T-cell (primary cell): ENCODE measurements at regions not wholly inside any gene's neighbourhood (a gene's known extent, or its start where the extent isn't known, plus 50 kb on each side); places are given as distances from the start of the nearest gene placed in this dataset.
"Not testable (repeated sequence)": the region's sequence is repeated elsewhere in the genome, so short reads cannot be mapped to it uniquely, and the experiment has no call there.

ENCODE experiments used
- ATAC-seq, 4 experiments: fragments of 200-7000 bp in 3 of 4; fragments of 150-1000 bp in 1 of 4; cut with Tn5 transposase; replicated peaks in 1 of 4; 1 replicate in 3 of 4; 2 replicates in 1 of 4; pipeline ENCODE4 v1.10.0; 2021; ENCODE audit warnings: moderate library complexity in 3 of 4, mild to moderate bottlenecking in 2 of 4, moderate number of reproducible peaks in 1 of 4
- CTCF ChIA-PET, 2 donors: fragments of 300-600 bp; sonication (Branson Sonifier 250); formaldehyde crosslinking; loops; one replicate each; lab custom pipeline; 2022; ENCODE audit warnings: antibody characterized with exemption in 2 of 2; lab: Charles Lee
- POLR2A ChIA-PET, 2 donors: fragments of 300-600 bp; sonication (Branson Sonifier 250); formaldehyde crosslinking; loops; one replicate each; lab custom pipeline; 2022; ENCODE audit warnings: antibody characterized with exemption in 2 of 2; lab: Charles Lee
- DNase-seq, 35 experiments: peaks; one replicate each; pipeline versions ENCODE4 v3.0.0 to v3.0.0-alpha.2; 2013 to 2023
- H3K27ac ChIP-seq: one replicate; pipeline ENCODE4 v1.5.1; 2013; ENCODE audit warnings: low read length
- H3K27me3 ChIP-seq, 2 experiments: replicated peaks in 1 of 2; 1 replicate in 1 of 2; 2 replicates in 1 of 2; pipeline versions ENCODE4 v1.6.1 to v1.7.0; 2013; ENCODE audit warnings: low read length in 1 of 2, mixed read lengths in 1 of 2; ENCODE audit not compliant: control insufficient read depth in 2 of 2, insufficient read depth in 2 of 2; ENCODE audit errors: extremely low read depth in 1 of 2
- H3K36me3 ChIP-seq, 2 donors: 1 replicate in 1 of 2; 2 replicates in 1 of 2; pipeline versions ENCODE4 v1.6.1 to v1.7.0; 2013; ENCODE audit warnings: low read length in 1 of 2; ENCODE audit not compliant: control insufficient read depth in 2 of 2, insufficient read depth in 1 of 2; ENCODE audit errors: extremely low read depth in 1 of 2
- H3K4me1 ChIP-seq, 2 experiments: 1 replicate in 1 of 2; 2 replicates in 1 of 2; pipeline versions ENCODE4 v1.6.1 to v1.7.0; 2013; ENCODE audit warnings: low read length in 2 of 2, mixed read lengths in 1 of 2; ENCODE audit not compliant: insufficient read depth in 2 of 2, control insufficient read depth in 1 of 2; ENCODE audit errors: extremely low read depth in 1 of 2
- H3K4me3 ChIP-seq, 2 donors: 1 replicate in 1 of 2; 2 replicates in 1 of 2; pipeline versions ENCODE4 v1.5.1 to v1.7.0; 2013; ENCODE audit warnings: mild to moderate bottlenecking in 2 of 2, low read length in 1 of 2, moderate library complexity in 1 of 2; ENCODE audit not compliant: control insufficient read depth in 1 of 2; ENCODE audit errors: extremely low read depth in 1 of 2
- H3K9me3 ChIP-seq: 2 replicates; pipeline ENCODE4 v1.7.0; 2013
- H3K27ac Mint-ChIP-seq, 2 donors: one replicate each; pipeline ENCODE4 v1.8.0; 2020 to 2021; ENCODE audit warnings: mild to moderate bottlenecking in 2 of 2, mixed read lengths in 2 of 2
- H3K27me3 Mint-ChIP-seq, 2 donors: one replicate each; pipeline ENCODE4 v1.8.0; 2021 to 2022; ENCODE audit warnings: mixed read lengths in 2 of 2
- H3K36me3 Mint-ChIP-seq: one replicate; pipeline ENCODE4 v1.8.0; 2021; ENCODE audit warnings: mixed read lengths
- H3K4me1 Mint-ChIP-seq, 3 donors: one replicate each; pipeline ENCODE4 v1.8.0; 2020 to 2022; ENCODE audit warnings: mixed read lengths in 3 of 3, mild to moderate bottlenecking in 1 of 3
- H3K4me3 Mint-ChIP-seq, 3 donors: one replicate each; pipeline ENCODE4 v1.8.0; 2020 to 2022; ENCODE audit warnings: mild to moderate bottlenecking in 3 of 3, mixed read lengths in 3 of 3, moderate library complexity in 3 of 3
- H3K9me3 Mint-ChIP-seq, 3 donors: one replicate each; pipeline ENCODE4 v1.8.0; 2020 to 2022; ENCODE audit warnings: mixed read lengths in 3 of 3
- WGBS: methylation state at CpG from one replicate; pipeline ENCODE4 v1.1.5; 2013; ENCODE audit warnings: missing lambda C conversion rate; ENCODE audit not compliant: insufficient coverage; 5-methylcytosine and 5-hydroxymethylcytosine counted together

GRCh38 chr22:25334162-25334490 is 114.7 kb downstream of the CRYBB2 start:
- ChIA-PET CTCF (no interaction called here), POLR2A (no interaction called here)
- Mint-ChIP-seq H3K9me3 (peaks cover 6 to 32% (median 17%) of the 10 kb centered on the region in 3 donors), H3K4me1 (no peaks in the 10 kb centered on the region), H3K27ac (no peak overlapping the region), H3K36me3 (no peaks in the 10 kb centered on the region), H3K4me3 (no peak overlapping the region), H3K27me3 (peaks cover 0 to 7% of the 10 kb centered on the region in 2 donors)
- Histone ChIP-seq H3K27me3 (peaks cover 0 to 4% of the 10 kb centered on the region in 2 experiments), H3K9me3 (no peaks in the 10 kb centered on the region), H3K36me3 (no peaks in the 10 kb centered on the region), H3K27ac (no peak overlapping the region), H3K4me1 (no peaks in the 10 kb centered on the region), H3K4me3 (no peak overlapping the region)
- ATAC-seq (peak in 1 of 4 experiments; percentile 33), DNase-seq (peak in 16 of 35 experiments; percentile 4 to 51 (median 12))
- whole genome bisulfite sequencing: 43% methylated on average over 6 of the region's 10 CpGs

- H3K27me3 Mint-ChIP-seq, H3K4me3 ChIP-seq, H3K4me3 Mint-ChIP-seq, H3K9me3 ChIP-seq, DNase-seq, H3K4me1 Mint-ChIP-seq, ATAC-seq, H3K4me1 ChIP-seq, H3K36me3 Mint-ChIP-seq, POLR2A ChIA-PET, H3K27me3 ChIP-seq, H3K27ac ChIP-seq, H3K27ac Mint-ChIP-seq, CTCF ChIA-PET, H3K36me3 ChIP-seq: not testable (repeated sequence)
- WGBS: 85% methylated on average over 14 of the region's 17 CpGs
- peaks cover 6 to 35% (median 20%) of the 10 kb centered on the region in 3 donors for H3K9me3 Mint-ChIP-seq
Observed at GRCh38 chr22:25334631-25335030, 115.2 kb downstream of the CRYBB2 start.

- peaks cover 6 to 38% (median 24%) of the 10 kb centered on the region in 3 donors for H3K9me3 Mint-ChIP-seq
- H3K27me3 ChIP-seq, H3K36me3 ChIP-seq, H3K27ac ChIP-seq, H3K4me1 Mint-ChIP-seq, ATAC-seq, H3K36me3 Mint-ChIP-seq, H3K27me3 Mint-ChIP-seq, POLR2A ChIA-PET, DNase-seq, CTCF ChIA-PET, H3K9me3 ChIP-seq, H3K27ac Mint-ChIP-seq, H3K4me3 Mint-ChIP-seq, H3K4me1 ChIP-seq, H3K4me3 ChIP-seq: not testable (repeated sequence)
- WGBS: 74% methylated on average over 4 of the region's 4 CpGs
Observed at GRCh38 chr22:25335276-25335675, 115.8 kb downstream of the CRYBB2 start.

GRCh38 chr22:25340536-25340935 is 121.1 kb downstream of the CRYBB2 start:
- CTCF ChIA-PET, H3K27ac Mint-ChIP-seq: not testable (repeated sequence)
- peaks cover 15 to 36% (median 30%) of the 10 kb centered on the region in 3 donors for H3K9me3 Mint-ChIP-seq

GRCh38 chr22:25344366-25344765 is 124.9 kb downstream of the CRYBB2 start:
- H3K27me3 ChIP-seq, H3K4me3 ChIP-seq, H3K4me3 Mint-ChIP-seq, CTCF ChIA-PET, H3K9me3 ChIP-seq, DNase-seq, H3K36me3 ChIP-seq, H3K27ac Mint-ChIP-seq, POLR2A ChIA-PET, H3K4me1 ChIP-seq, H3K4me1 Mint-ChIP-seq, H3K27ac ChIP-seq, H3K27me3 Mint-ChIP-seq, ATAC-seq: not testable (repeated sequence)
- 77% methylated on average over 3 of the region's 10 CpGs for WGBS
- H3K36me3 Mint-ChIP-seq: peaks cover 17% of the 10 kb centered on the region
- H3K9me3 Mint-ChIP-seq: peaks cover 7 to 14% (median 8%) of the 10 kb centered on the region in 3 donors

More at GRCh38 chr22:25340536-25340935, 121.1 kb downstream of the CRYBB2 start:
- H3K4me3 Mint-ChIP-seq, H3K27me3 Mint-ChIP-seq, POLR2A ChIA-PET, ATAC-seq, H3K36me3 Mint-ChIP-seq, H3K4me3 ChIP-seq, H3K27ac ChIP-seq, H3K27me3 ChIP-seq, H3K4me1 Mint-ChIP-seq, H3K9me3 ChIP-seq, H3K4me1 ChIP-seq, H3K36me3 ChIP-seq, DNase-seq: not testable (repeated sequence)
- WGBS: no CpG with 5 or more reads among the region's 5 CpGs

GRCh38 chr22:25346859-25347751 is 127.7 kb downstream of the CRYBB2 start:
- H3K4me3 ChIP-seq: no peak overlapping the region
- peaks cover 2 to 5% (median 5%) of the 10 kb centered on the region in 3 donors for H3K9me3 Mint-ChIP-seq
- H3K27me3 ChIP-seq: no peaks in the 10 kb centered on the region
- no peak overlapping the region for H3K27ac Mint-ChIP-seq
- H3K27ac ChIP-seq: no peak overlapping the region
- peaks cover 8 to 16% of the 10 kb centered on the region in 2 donors for H3K36me3 ChIP-seq
- H3K4me1 Mint-ChIP-seq: no peaks in the 10 kb centered on the region
- POLR2A ChIA-PET: no interaction called here
- 94% methylated on average over 23 of the region's 29 CpGs for WGBS
- no peak for DNase-seq
- no peak for ATAC-seq
- peaks cover 35% of the 10 kb centered on the region for H3K36me3 Mint-ChIP-seq
- no peaks in the 10 kb centered on the region for H3K27me3 Mint-ChIP-seq
- CTCF ChIA-PET: no interaction called here
- no peaks in the 10 kb centered on the region for H3K4me1 ChIP-seq
- H3K4me3 Mint-ChIP-seq: no peak overlapping the region
- H3K9me3 ChIP-seq: no peaks in the 10 kb centered on the region
